Neural cell (in vitro differentiated cells): ENCODE measurements at regions not wholly inside any gene's neighbourhood (a gene's known extent, or its start where the extent isn't known, plus 50 kb on each side); places are given as distances from the start of the nearest gene placed in this dataset.

Source experiments
- H2AFZ ChIP-seq: fragments of 200-600, 300-800 bp; sonication (generic), shearing (Covaris generic); 2 replicates; pipeline ENCODE4 v1.6.0; 2014; ENCODE audit warnings: low read depth, mild to moderate bottlenecking, antibody characterized with exemption, low read length, moderate library complexity
- H3F3A ChIP-seq: fragments of 200-600 bp; shearing (Covaris generic); 2 replicates; pipeline ENCODE4 v1.6.1; 2016; ENCODE audit warnings: mild to moderate bottlenecking, moderate library complexity, mixed read lengths, antibody characterized with exemption, low read length; ENCODE audit not compliant: insufficient read depth, poor library complexity, severe bottlenecking
- H3K27ac ChIP-seq: fragments of 200-600, 300-800 bp; sonication (generic), shearing (Covaris generic); 2 replicates; pipeline ENCODE4 v1.5.1; 2014; ENCODE audit warnings: mild to moderate bottlenecking, low read length, moderate library complexity
- H3K27me3 ChIP-seq: fragments of 300-800, 200-600 bp; sonication (generic), shearing (Covaris generic); 2 replicates; pipeline ENCODE4 v1.6.0; 2014; ENCODE audit warnings: mild to moderate bottlenecking, low read depth, low read length, moderate library complexity; ENCODE audit not compliant: insufficient read depth
- H3K36me3 ChIP-seq: fragments of 300-800, 200-600 bp; sonication (generic), shearing (Covaris generic); 2 replicates; pipeline ENCODE4 v1.5.1; 2014; ENCODE audit warnings: mild to moderate bottlenecking, antibody characterized with exemption, low read length, moderate library complexity; ENCODE audit not compliant: insufficient read depth
- H3K4me2 ChIP-seq: fragments of 300-800, 200-600 bp; sonication (generic), shearing (Covaris generic); 2 replicates; pipeline ENCODE4 v1.6.0; 2014; ENCODE audit warnings: mild to moderate bottlenecking, low read length
- H3K4me3 ChIP-seq: fragments of 300-800, 200-600 bp; sonication (generic), shearing (Covaris generic); 2 replicates; pipeline ENCODE4 v1.5.1; 2014; ENCODE audit warnings: mild to moderate bottlenecking, low read length, moderate library complexity
- H3K79me2 ChIP-seq: fragments of 200-600 bp; shearing (Covaris generic); replicated peaks from 2 replicates; pipeline ENCODE4 v1.6.0; 2014; ENCODE audit warnings: mild to moderate bottlenecking, low read length, moderate library complexity; ENCODE audit not compliant: insufficient read depth
- H3K9ac ChIP-seq: fragments of 300-800, 200-600 bp; sonication (generic), shearing (Covaris generic); 2 replicates; pipeline ENCODE4 v1.6.1; 2016; ENCODE audit warnings: mild to moderate bottlenecking, low read length, mixed read lengths
- H3K9me2 ChIP-seq: fragments of 200-600 bp; shearing (Covaris generic); 2 replicates; pipeline ENCODE4 v1.6.1; 2016; ENCODE audit warnings: mild to moderate bottlenecking, low read length, mixed read lengths; ENCODE audit not compliant: insufficient read depth
- H3K9me3 ChIP-seq: fragments of 200-600, 300-800 bp; sonication (generic), shearing (Covaris generic); 2 replicates; pipeline ENCODE4 v1.6.1; 2016; ENCODE audit warnings: mild to moderate bottlenecking, mixed run types, low read length, moderate library complexity, mixed read lengths
- H4K20me1 ChIP-seq: fragments of 200-600 bp; shearing (Covaris generic); 2 replicates; pipeline ENCODE4 v1.6.1; 2016; ENCODE audit warnings: mild to moderate bottlenecking, mixed run types; ENCODE audit not compliant: insufficient read depth
- EP300 ChIP-seq: fragments of 450-650 bp; conservative IDR thresholded peaks from 2 replicates; pipeline ENCODE4 v1.6.1; 2014; ENCODE audit warnings: antibody characterized with exemption, mild to moderate bottlenecking, moderate library complexity; ENCODE audit not compliant: poor library complexity, severe bottlenecking
- EZH2 ChIP-seq: fragments of 200-600, 300-800 bp; shearing (Covaris generic), sonication (generic); IDR thresholded peaks from 2 replicates; pipeline ENCODE4 v1.6.1; 2014; ENCODE audit warnings: antibody characterized with exemption, low read length, borderline replicate concordance, mild to moderate bottlenecking; ENCODE audit not compliant: insufficient read depth, poor library complexity, severe bottlenecking
- MXI1 ChIP-seq: fragments of 450-650 bp; conservative IDR thresholded peaks from 2 replicates; pipeline ENCODE4 v1.6.1; 2014; ENCODE audit warnings: antibody characterized with exemption, mild to moderate bottlenecking; ENCODE audit not compliant: poor library complexity, severe bottlenecking
- POLR2AphosphoS5 ChIP-seq: IDR thresholded peaks from 2 replicates; pipeline ENCODE4 v1.6.1; 2012
- RAD21 ChIP-seq: fragments of 450-650 bp; conservative IDR thresholded peaks from 2 replicates; pipeline ENCODE4 v1.6.1; 2014; ENCODE audit warnings: antibody characterized with exemption, mild to moderate bottlenecking, moderate library complexity
- SMC3 ChIP-seq: fragments of 450-650 bp; conservative IDR thresholded peaks from 2 replicates; pipeline ENCODE4 v1.6.1; 2014; ENCODE audit warnings: antibody characterized with exemption, mild to moderate bottlenecking, moderate library complexity; ENCODE audit not compliant: poor library complexity
- TAF1 ChIP-seq: IDR thresholded peaks from 2 replicates; pipeline ENCODE4 v1.6.1; 2012; ENCODE audit warnings: low read depth
- TF ChIP-seq, protein P1 (sequence below): IDR thresholded peaks from 2 replicates; pipeline ENCODE4 v1.6.1; 2012; ENCODE audit warnings: borderline replicate concordance
- TF ChIP-seq, protein P2 (sequence below): fragments of 450-650 bp; IDR thresholded peaks from 2 replicates; pipeline ENCODE4 v1.5.1; 2014; ENCODE audit warnings: antibody characterized with exemption, mild to moderate bottlenecking, moderate library complexity; ENCODE audit not compliant: poor library complexity, severe bottlenecking

DNA sequence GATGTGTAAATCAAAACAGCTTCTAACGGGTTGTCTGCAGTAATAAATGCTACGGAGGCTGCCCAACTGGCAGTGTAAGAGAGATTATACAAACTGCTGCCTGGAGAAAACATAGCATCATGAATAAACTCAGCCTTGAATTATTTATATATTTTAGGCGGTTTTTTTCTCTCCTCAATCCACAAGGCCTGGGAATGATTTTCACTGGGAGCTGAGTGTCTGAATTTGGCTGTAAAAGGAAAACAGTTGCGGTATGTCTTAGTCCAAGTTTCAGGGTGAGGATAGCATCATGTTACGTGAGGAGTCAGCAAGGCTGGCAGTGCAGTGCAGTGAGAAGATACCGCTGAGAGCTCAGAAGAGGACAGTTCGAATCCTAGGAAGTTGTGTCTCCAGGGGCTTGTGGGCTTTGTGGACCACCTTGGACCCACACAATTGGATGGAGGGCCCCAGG, 291.5 kb upstream of the BOD1L1 start:
- no peak overlapping the region for H2AFZ ChIP-seq
- H3K79me2 ChIP-seq, result no peaks in the 10 kb centered on the region
- no peaks in the 10 kb centered on the region for H3K9me2 ChIP-seq
- H4K20me1 ChIP-seq, result no peaks in the 10 kb centered on the region
- no peak overlapping the region for H3K4me2 ChIP-seq
- H3F3A ChIP-seq, result no peaks in the 10 kb centered on the region
- H3K36me3 ChIP-seq, result no peaks in the 10 kb centered on the region
- TF ChIP-seq POLR2AphosphoS5 (no peak), EZH2 (no peak), RAD21 (no peak), TAF1 (no peak), MXI1 (no peak), EP300 (no peak), SMC3 (no peak)
- TF ChIP-seq, protein P1, sequence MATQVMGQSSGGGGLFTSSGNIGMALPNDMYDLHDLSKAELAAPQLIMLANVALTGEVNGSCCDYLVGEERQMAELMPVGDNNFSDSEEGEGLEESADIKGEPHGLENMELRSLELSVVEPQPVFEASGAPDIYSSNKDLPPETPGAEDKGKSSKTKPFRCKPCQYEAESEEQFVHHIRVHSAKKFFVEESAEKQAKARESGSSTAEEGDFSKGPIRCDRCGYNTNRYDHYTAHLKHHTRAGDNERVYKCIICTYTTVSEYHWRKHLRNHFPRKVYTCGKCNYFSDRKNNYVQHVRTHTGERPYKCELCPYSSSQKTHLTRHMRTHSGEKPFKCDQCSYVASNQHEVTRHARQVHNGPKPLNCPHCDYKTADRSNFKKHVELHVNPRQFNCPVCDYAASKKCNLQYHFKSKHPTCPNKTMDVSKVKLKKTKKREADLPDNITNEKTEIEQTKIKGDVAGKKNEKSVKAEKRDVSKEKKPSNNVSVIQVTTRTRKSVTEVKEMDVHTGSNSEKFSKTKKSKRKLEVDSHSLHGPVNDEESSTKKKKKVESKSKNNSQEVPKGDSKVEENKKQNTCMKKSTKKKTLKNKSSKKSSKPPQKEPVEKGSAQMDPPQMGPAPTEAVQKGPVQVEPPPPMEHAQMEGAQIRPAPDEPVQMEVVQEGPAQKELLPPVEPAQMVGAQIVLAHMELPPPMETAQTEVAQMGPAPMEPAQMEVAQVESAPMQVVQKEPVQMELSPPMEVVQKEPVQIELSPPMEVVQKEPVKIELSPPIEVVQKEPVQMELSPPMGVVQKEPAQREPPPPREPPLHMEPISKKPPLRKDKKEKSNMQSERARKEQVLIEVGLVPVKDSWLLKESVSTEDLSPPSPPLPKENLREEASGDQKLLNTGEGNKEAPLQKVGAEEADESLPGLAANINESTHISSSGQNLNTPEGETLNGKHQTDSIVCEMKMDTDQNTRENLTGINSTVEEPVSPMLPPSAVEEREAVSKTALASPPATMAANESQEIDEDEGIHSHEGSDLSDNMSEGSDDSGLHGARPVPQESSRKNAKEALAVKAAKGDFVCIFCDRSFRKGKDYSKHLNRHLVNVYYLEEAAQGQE, result no peak
- TF ChIP-seq, protein P2, sequence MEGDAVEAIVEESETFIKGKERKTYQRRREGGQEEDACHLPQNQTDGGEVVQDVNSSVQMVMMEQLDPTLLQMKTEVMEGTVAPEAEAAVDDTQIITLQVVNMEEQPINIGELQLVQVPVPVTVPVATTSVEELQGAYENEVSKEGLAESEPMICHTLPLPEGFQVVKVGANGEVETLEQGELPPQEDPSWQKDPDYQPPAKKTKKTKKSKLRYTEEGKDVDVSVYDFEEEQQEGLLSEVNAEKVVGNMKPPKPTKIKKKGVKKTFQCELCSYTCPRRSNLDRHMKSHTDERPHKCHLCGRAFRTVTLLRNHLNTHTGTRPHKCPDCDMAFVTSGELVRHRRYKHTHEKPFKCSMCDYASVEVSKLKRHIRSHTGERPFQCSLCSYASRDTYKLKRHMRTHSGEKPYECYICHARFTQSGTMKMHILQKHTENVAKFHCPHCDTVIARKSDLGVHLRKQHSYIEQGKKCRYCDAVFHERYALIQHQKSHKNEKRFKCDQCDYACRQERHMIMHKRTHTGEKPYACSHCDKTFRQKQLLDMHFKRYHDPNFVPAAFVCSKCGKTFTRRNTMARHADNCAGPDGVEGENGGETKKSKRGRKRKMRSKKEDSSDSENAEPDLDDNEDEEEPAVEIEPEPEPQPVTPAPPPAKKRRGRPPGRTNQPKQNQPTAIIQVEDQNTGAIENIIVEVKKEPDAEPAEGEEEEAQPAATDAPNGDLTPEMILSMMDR, result no peak
- H3K9ac ChIP-seq, result no peak overlapping the region
- no peak overlapping the region for H3K4me3 ChIP-seq
- H3K27me3 ChIP-seq, result no peaks in the 10 kb centered on the region
- no peak overlapping the region for H3K27ac ChIP-seq
- H3K9me3 ChIP-seq, result no peaks in the 10 kb centered on the region

DNA sequence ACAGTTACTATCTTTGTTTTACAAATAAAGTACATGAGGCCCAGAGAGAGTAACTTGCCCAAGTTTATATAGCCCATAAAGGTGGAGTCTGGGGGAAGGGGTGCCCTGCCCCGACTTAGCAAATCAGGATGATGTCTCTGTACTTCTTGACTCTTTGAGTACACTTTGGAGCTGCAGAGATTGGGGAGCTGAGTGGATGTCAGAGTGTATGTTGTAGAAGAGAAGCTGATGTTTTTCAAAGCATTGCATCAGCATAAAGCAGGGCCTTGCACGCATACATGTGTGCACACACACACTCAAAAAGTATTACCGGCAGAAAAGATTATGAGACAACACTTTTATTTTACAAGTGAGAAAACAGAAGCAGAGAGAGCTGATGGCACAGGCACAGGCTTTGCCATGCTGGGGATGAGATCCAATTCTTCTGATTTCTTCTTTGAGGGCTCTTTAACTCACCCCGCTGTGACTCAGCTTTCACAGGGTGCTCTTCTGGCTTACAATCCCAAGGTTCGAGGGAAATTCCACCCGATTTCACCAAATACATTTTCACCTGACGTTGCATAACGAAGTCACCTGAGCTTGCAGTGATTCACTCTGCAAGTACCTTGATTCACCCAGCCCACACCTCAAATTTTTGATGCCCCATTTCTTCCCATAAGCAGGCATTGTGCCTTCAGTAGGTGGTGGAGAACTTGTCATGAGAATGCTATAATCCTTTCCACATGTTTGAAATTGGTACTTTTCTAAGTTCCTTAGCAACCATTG, 292.8 kb upstream of the BOD1L1 start:
- Histone ChIP-seq H3K79me2 (no peaks in the 10 kb centered on the region), H3K4me3 (no peak overlapping the region), H3K9me2 (no peaks in the 10 kb centered on the region), H2AFZ (no peak overlapping the region), H4K20me1 (no peaks in the 10 kb centered on the region), H3K9ac (no peak overlapping the region), H3K27ac (no peak overlapping the region), H3F3A (no peaks in the 10 kb centered on the region), H3K36me3 (no peaks in the 10 kb centered on the region), H3K9me3 (no peaks in the 10 kb centered on the region), H3K27me3 (no peaks in the 10 kb centered on the region), H3K4me2 (no peak overlapping the region)
- TF ChIP-seq, protein P2, result no peak
- TF ChIP-seq SMC3 (no peak), MXI1 (no peak), EP300 (no peak), TAF1 (no peak), EZH2 (no peak), RAD21 (no peak), POLR2AphosphoS5 (no peak)
- TF ChIP-seq, protein P1, result no peak
